ENCODE measurements at regions not wholly inside any gene's neighbourhood (a gene's known extent, or its start where the extent isn't known, plus 50 kb on each side); places are given as distances from the start of the nearest gene placed in this dataset.

- Histone ChIP-seq H3K27me3 (ENCODE audit: low read depth, low read length) (no peaks in the 10 kb centered on the region), H3K4me1 (ENCODE audit: control insufficient read depth in 1 of 2, insufficient read depth in 2 of 2, low read length in 2 of 2) (no peaks in the 10 kb centered on the region), H3K9me3 (ENCODE audit: control insufficient read depth in 1 of 2, low read length in 2 of 2) (no peaks in the 10 kb centered on the region), H3K36me3 (ENCODE audit: control insufficient read depth in 1 of 2, insufficient read depth in 2 of 2, low read length in 2 of 2) (no peaks in the 10 kb centered on the region), H3K27ac (ENCODE audit: low read length) (no peak overlapping the region), H3K4me3 (ENCODE audit: low read depth in 1 of 2, low read length in 2 of 2) (no peak overlapping the region)
These were observed 130.8 kb upstream of the ATP2B1 start for GRCh38 chr12:89839444-89839843.

DNA sequence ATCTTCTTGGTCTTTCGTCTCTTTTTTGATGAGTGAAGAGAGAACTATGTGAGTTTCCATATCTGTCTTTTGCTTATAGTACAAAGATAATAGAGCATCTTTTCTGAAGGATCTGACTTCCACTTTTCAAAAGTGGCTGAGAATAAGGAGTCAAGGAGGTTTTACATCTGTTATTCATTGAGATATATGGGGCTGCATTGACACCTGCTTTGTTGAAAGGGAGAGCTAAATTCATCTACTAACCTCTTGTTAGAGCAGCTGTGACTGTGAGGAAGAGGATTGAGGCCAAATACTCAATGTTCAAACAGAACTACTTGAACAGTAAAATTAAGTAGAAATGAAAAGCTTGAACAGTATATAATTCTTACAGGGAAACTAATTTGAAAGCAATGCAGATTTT is 130.2 kb upstream of the ATP2B1 start:
- Histone ChIP-seq H3K36me3 (ENCODE audit: control insufficient read depth in 1 of 2, insufficient read depth in 2 of 2, low read length in 2 of 2) (no peaks in the 10 kb centered on the region), H3K9me3 (ENCODE audit: control insufficient read depth in 1 of 2, low read length in 2 of 2) (no peaks in the 10 kb centered on the region), H3K4me1 (ENCODE audit: control insufficient read depth in 1 of 2, insufficient read depth in 2 of 2, low read length in 2 of 2) (no peaks in the 10 kb centered on the region), H3K4me3 (ENCODE audit: low read depth in 1 of 2, low read length in 2 of 2) (no peak overlapping the region), H3K27ac (ENCODE audit: low read length) (no peak overlapping the region), H3K27me3 (ENCODE audit: low read depth, low read length) (no peaks in the 10 kb centered on the region)

DNA sequence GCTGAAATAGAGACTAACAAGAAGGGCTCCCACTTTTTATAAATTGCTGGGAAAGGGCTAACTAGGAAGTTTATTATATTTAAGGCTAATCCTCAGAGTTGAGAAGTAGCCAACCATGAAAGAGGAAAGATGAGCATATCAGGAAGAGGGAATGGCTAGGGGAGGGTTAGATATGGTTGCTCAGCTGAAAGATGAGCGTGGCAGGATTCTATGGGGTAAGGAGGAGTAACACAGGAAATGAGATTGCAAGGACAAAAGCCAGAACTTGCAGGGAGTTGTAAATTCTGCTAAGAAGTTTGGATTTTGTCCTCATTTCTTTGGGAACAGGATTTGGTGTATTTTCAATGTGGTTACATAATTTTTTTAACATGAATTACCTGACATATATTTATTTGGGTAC is 127.4 kb upstream of the ATP2B1 start:
- Histone ChIP-seq H3K4me3 (ENCODE audit: low read depth in 1 of 2, low read length in 2 of 2) (no peak overlapping the region), H3K36me3 (ENCODE audit: control insufficient read depth in 1 of 2, insufficient read depth in 2 of 2, low read length in 2 of 2) (no peaks in the 10 kb centered on the region), H3K27ac (ENCODE audit: low read length) (no peak overlapping the region), H3K4me1 (ENCODE audit: control insufficient read depth in 1 of 2, insufficient read depth in 2 of 2, low read length in 2 of 2) (no peaks in the 10 kb centered on the region), H3K27me3 (ENCODE audit: low read depth, low read length) (no peaks in the 10 kb centered on the region), H3K9me3 (ENCODE audit: control insufficient read depth in 1 of 2, low read length in 2 of 2) (no peaks in the 10 kb centered on the region)

DNA sequence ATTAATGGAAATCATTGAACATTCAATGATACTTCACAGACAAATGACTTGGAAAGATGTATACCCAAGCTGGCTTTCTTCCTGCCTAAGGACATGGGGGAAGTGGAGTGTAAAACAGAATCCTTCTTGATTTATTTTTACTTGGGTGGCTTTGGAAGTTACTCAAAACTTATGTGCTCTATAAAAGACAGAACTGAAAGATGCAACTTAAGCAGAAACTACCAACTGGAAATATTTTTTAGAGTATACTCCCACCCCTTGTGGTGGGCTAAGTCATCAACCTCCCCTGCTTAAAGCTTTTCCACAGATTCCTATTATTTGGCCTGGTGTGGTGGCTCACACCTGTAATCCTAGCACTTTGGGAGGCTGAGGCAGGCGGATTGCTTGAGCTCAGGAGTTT is 126.0 kb upstream of the ATP2B1 start:
- Histone ChIP-seq H3K27me3 (ENCODE audit: low read depth, low read length) (no peaks in the 10 kb centered on the region), H3K4me3 (ENCODE audit: low read depth in 1 of 2, low read length in 2 of 2) (no peak overlapping the region), H3K4me1 (ENCODE audit: control insufficient read depth in 1 of 2, insufficient read depth in 2 of 2, low read length in 2 of 2) (no peaks in the 10 kb centered on the region)

GRCh38 chr12:89833337-89834252 is 125.0 kb upstream of the ATP2B1 start:
- H3K9me3 ChIP-seq (ENCODE audit: control insufficient read depth in 1 of 2, low read length in 2 of 2): no peaks in the 10 kb centered on the region

More for the DNA sequence above, 126.0 kb upstream of the ATP2B1 start:
- Histone ChIP-seq H3K27ac (ENCODE audit: low read length) (no peak overlapping the region), H3K36me3 (ENCODE audit: control insufficient read depth in 1 of 2, insufficient read depth in 2 of 2, low read length in 2 of 2) (no peaks in the 10 kb centered on the region), H3K9me3 (ENCODE audit: control insufficient read depth in 1 of 2, low read length in 2 of 2) (no peaks in the 10 kb centered on the region)

DNA sequence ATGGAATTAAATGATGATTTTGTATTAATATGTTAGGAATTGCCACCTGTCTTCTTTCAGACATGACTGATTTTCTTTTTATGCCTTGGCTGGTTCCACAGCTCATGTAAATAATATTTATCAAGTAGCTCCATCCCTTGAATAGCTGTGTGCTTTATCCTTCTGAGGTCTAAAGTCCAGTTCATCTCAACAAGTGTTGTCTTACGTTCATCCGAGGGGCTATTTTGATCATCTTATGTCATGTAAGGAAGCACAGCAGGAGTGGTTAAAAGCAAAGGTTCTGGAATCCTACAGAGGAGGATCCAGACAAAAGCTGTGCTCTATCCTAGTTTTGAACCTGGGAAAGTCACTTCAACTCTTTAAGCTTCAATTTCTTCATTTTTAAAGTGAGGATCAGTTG is 123.7 kb upstream of the ATP2B1 start:
- H3K9me3 ChIP-seq (ENCODE audit: control insufficient read depth in 1 of 2, low read length in 2 of 2): no peaks in the 10 kb centered on the region
- H3K4me3 ChIP-seq (ENCODE audit: low read depth in 1 of 2, low read length in 2 of 2): no peak overlapping the region
- H3K27me3 ChIP-seq (ENCODE audit: low read depth, low read length): no peaks in the 10 kb centered on the region
- no peaks in the 10 kb centered on the region for H3K4me1 ChIP-seq (ENCODE audit: control insufficient read depth in 1 of 2, insufficient read depth in 2 of 2, low read length in 2 of 2)
- H3K27ac ChIP-seq (ENCODE audit: low read length): no peak overlapping the region
- no peaks in the 10 kb centered on the region for H3K36me3 ChIP-seq (ENCODE audit: control insufficient read depth in 1 of 2, insufficient read depth in 2 of 2, low read length in 2 of 2)

More at GRCh38 chr12:89833337-89834252, 125.0 kb upstream of the ATP2B1 start:
- Histone ChIP-seq H3K4me3 (ENCODE audit: low read depth in 1 of 2, low read length in 2 of 2) (no peak overlapping the region), H3K36me3 (ENCODE audit: control insufficient read depth in 1 of 2, insufficient read depth in 2 of 2, low read length in 2 of 2) (no peaks in the 10 kb centered on the region), H3K4me1 (ENCODE audit: control insufficient read depth in 1 of 2, insufficient read depth in 2 of 2, low read length in 2 of 2) (no peaks in the 10 kb centered on the region), H3K27me3 (ENCODE audit: low read depth, low read length) (no peaks in the 10 kb centered on the region), H3K27ac (ENCODE audit: low read length) (no peak overlapping the region)

DNA sequence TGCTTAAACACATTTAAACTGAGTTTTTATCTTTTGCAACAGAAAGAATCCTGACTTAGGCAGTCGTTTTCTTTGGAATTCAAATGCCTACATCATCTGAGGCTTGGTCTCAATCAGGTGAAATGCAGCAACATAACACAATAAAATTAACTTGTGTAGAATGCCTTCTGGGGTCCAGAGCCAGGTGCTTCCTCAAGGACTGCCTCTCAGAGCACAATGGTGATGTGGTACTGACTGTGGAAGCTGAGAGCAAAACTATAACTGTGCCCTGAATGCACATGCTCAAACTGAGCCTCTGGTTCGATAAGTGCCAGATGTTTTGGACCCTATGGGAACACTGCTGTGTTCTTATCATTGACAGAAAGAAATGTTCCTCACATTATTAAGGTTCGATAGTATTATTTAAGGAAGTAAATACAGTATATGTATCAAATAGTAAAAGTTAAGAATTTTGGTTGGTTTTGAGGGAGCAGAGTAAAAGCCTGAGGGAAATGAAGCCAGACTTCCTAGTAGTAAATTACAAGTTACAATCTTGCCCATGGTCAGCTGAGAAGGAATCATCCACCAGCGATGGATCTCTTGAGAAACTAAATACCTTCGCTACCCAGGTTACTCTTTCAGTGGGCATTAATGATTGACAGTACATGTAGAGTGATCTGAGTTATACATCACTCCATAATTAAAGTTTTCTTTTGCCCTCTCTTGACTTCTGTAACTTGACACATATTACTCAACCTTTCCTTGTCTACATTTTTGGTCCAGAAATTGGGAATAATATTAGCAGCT is 122.9 kb upstream of the ATP2B1 start:
- Histone ChIP-seq H3K4me3 (ENCODE audit: low read depth in 1 of 2, low read length in 2 of 2) (no peak overlapping the region), H3K27ac (ENCODE audit: low read length) (no peak overlapping the region), H3K9me3 (ENCODE audit: control insufficient read depth in 1 of 2, low read length in 2 of 2) (no peaks in the 10 kb centered on the region), H3K36me3 (ENCODE audit: control insufficient read depth in 1 of 2, insufficient read depth in 2 of 2, low read length in 2 of 2) (no peaks in the 10 kb centered on the region), H3K27me3 (ENCODE audit: low read depth, low read length) (no peaks in the 10 kb centered on the region), H3K4me1 (ENCODE audit: control insufficient read depth in 1 of 2, insufficient read depth in 2 of 2, low read length in 2 of 2) (no peaks in the 10 kb centered on the region)

DNA sequence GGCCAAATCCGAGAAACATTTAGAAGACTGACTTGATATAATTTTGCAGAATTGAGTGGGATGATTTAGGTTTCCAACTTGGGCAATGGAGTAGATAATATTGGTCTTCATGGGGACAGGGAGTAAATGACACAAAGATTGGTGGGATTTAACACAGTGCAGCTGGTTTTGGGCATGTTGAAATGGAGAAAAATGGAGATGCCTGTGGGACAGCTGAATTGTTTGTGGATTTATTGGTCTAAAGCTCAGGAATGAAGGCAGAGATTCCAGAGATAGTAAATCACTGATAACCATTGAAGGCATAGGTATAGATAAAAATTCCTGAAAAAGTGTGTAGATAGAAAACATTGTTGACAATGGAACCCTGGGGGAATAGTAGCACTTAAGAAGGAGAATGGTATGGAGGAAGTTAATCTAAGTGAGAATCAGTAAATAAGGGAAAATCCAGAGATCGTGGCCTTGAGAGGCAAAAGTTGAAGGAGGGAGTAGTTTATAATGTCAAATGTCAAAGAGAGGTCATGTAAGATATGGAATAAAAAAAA is 120.9 kb upstream of the ATP2B1 start:
- no peaks in the 10 kb centered on the region for H3K4me1 ChIP-seq (ENCODE audit: control insufficient read depth in 1 of 2, insufficient read depth in 2 of 2, low read length in 2 of 2)
- H3K4me3 ChIP-seq (ENCODE audit: low read depth in 1 of 2, low read length in 2 of 2): no peak overlapping the region
- H3K27me3 ChIP-seq (ENCODE audit: low read depth, low read length): no peaks in the 10 kb centered on the region
- no peak overlapping the region for H3K27ac ChIP-seq (ENCODE audit: low read length)
- H3K36me3 ChIP-seq (ENCODE audit: control insufficient read depth in 1 of 2, insufficient read depth in 2 of 2, low read length in 2 of 2): no peaks in the 10 kb centered on the region
- H3K9me3 ChIP-seq (ENCODE audit: control insufficient read depth in 1 of 2, low read length in 2 of 2): no peaks in the 10 kb centered on the region

DNA sequence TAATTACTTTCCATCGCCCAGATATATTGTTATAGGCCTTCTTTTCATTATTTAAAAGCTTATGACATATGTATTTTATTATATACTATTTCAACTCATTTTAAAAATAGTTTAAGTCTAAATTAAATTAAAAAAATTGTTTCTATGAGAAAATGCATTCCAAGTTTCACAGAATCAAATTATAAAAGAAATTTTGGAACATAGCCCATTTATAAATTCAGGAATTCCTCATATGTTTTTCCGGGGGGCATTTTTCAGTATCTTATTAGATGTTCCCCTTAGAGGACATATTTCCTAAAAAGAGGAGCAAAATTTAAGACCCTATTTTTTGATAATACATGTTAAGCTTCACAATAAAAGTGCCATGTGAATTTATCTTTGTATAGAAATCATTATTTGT is 119.9 kb upstream of the ATP2B1 start:
- no peak overlapping the region for H3K27ac ChIP-seq (ENCODE audit: low read length)
- H3K9me3 ChIP-seq (ENCODE audit: control insufficient read depth in 1 of 2, low read length in 2 of 2): no peaks in the 10 kb centered on the region
- H3K27me3 ChIP-seq (ENCODE audit: low read depth, low read length): no peaks in the 10 kb centered on the region
- no peaks in the 10 kb centered on the region for H3K36me3 ChIP-seq (ENCODE audit: control insufficient read depth in 1 of 2, insufficient read depth in 2 of 2, low read length in 2 of 2)
- H3K4me1 ChIP-seq (ENCODE audit: control insufficient read depth in 1 of 2, insufficient read depth in 2 of 2, low read length in 2 of 2): no peaks in the 10 kb centered on the region
- H3K4me3 ChIP-seq (ENCODE audit: low read depth in 1 of 2, low read length in 2 of 2): no peak overlapping the region

DNA sequence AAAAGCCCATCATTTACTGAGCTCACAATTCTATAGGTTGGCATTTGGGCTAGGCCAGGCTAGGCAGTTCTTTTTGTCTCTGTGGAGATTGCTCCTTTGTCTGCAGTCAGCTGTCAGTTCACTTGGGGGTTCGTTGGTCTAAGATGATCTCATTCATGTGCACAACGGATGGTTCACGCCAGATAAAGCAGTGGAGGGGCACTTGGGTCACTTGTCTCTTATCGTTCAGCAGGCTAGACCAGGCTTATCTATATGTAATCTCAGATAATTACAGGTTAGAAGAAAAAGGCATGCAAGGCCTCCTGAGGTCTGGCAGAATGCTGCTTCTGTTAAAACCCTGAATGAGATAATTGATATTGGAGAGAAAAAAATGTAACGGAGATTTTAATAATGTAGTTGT is 119.0 kb upstream of the ATP2B1 start:
- Histone ChIP-seq H3K4me1 (ENCODE audit: control insufficient read depth in 1 of 2, insufficient read depth in 2 of 2, low read length in 2 of 2) (no peaks in the 10 kb centered on the region), H3K27me3 (ENCODE audit: low read depth, low read length) (no peaks in the 10 kb centered on the region), H3K4me3 (ENCODE audit: low read depth in 1 of 2, low read length in 2 of 2) (no peak overlapping the region), H3K36me3 (ENCODE audit: control insufficient read depth in 1 of 2, insufficient read depth in 2 of 2, low read length in 2 of 2) (no peaks in the 10 kb centered on the region), H3K9me3 (ENCODE audit: control insufficient read depth in 1 of 2, low read length in 2 of 2) (no peaks in the 10 kb centered on the region), H3K27ac (ENCODE audit: low read length) (no peak overlapping the region)

DNA sequence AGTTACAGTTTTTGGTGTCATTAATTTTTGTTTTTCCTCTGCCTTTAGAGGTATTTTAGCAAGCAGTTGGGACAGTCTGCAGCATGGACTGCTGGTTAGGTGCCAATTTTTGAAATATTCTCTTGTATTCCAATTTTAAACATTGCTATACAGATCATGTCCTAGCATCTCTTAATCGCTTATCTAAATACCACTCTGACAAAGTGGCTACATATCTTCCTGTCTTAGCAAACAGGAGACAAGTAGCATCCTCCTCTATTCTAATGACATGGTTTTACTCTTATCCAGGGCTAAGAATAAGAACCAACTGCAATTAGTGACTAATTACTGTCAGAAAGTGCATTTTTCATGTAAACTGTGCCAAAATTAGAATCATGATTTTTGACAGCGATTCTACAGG is 117.8 kb upstream of the ATP2B1 start:
- H3K4me3 ChIP-seq (ENCODE audit: low read depth in 1 of 2, low read length in 2 of 2): no peak overlapping the region
- no peaks in the 10 kb centered on the region for H3K27me3 ChIP-seq (ENCODE audit: low read depth, low read length)
- no peaks in the 10 kb centered on the region for H3K9me3 ChIP-seq (ENCODE audit: control insufficient read depth in 1 of 2, low read length in 2 of 2)
- no peaks in the 10 kb centered on the region for H3K4me1 ChIP-seq (ENCODE audit: control insufficient read depth in 1 of 2, insufficient read depth in 2 of 2, low read length in 2 of 2)
- H3K27ac ChIP-seq (ENCODE audit: low read length): no peak overlapping the region
- no peaks in the 10 kb centered on the region for H3K36me3 ChIP-seq (ENCODE audit: control insufficient read depth in 1 of 2, insufficient read depth in 2 of 2, low read length in 2 of 2)

All from muscle layer of duodenum (tissue), 2 donors.